OCI-LY7 (cell line): ENCODE measurements at regions not wholly inside any gene's neighbourhood (a gene's known extent, or its start where the extent isn't known, plus 50 kb on each side); places are given as distances from the start of the nearest gene placed in this dataset.

ENCODE experiments used
- BruUV-seq: library from RNA; stranded (reverse); fragments of 400-500 nt; replicated peaks from 2 replicates; lab custom pipeline; 2021; lab: Mats Ljungman, UMichigan
- CTCF ChIA-PET: fragments of 300-600 bp; sonication (Branson Sonifier 250); formaldehyde crosslinking; loops from one replicate; lab custom pipeline; 2022; ENCODE audit warnings: antibody characterized with exemption; ENCODE audit not compliant: unreplicated experiment; lab: Charles Lee
- POLR2A ChIA-PET: fragments of 300-600 bp; sonication (Branson Sonifier 250); formaldehyde crosslinking; loops from one replicate; lab custom pipeline; 2022; ENCODE audit warnings: antibody characterized with exemption; lab: Charles Lee
- DNase-seq: peaks from one replicate; pipeline ENCODE4 v3.0.0-alpha.2; 2015; ENCODE audit warnings: low spot score
- H2AFZ ChIP-seq: fragments of 200-600 bp; sonication (generic), shearing (Covaris generic); 2 replicates; pipeline ENCODE4 v1.6.1; 2014; ENCODE audit warnings: mild to moderate bottlenecking, antibody characterized with exemption, low read length, moderate library complexity
- H3K27ac ChIP-seq: fragments of 200-600 bp; sonication (generic); 2 replicates; pipeline ENCODE4 v1.5.1; 2014; ENCODE audit warnings: mixed run types, low read depth, mild to moderate bottlenecking, moderate library complexity, low read length, inconsistent platforms; ENCODE audit not compliant: poor library complexity, severe bottlenecking
- H3K36me3 ChIP-seq: fragments of 200-600 bp; sonication (generic); 2 replicates; pipeline ENCODE4 v1.6.1; 2014; ENCODE audit warnings: mild to moderate bottlenecking, antibody characterized with exemption, low read length, moderate library complexity, mixed read lengths; ENCODE audit not compliant: insufficient read depth
- H3K4me1 ChIP-seq: fragments of 200-600 bp; sonication (generic); 2 replicates; pipeline ENCODE4 v1.5.1; 2014; ENCODE audit warnings: mild to moderate bottlenecking, low read length; ENCODE audit not compliant: insufficient read depth, poor library complexity, severe bottlenecking
- H3K4me2 ChIP-seq: fragments of 200-600 bp; sonication (generic); 2 replicates; pipeline ENCODE4 v1.6.1; 2014; ENCODE audit warnings: mild to moderate bottlenecking, low read length
- H3K4me3 ChIP-seq: fragments of 200-600 bp; sonication (generic); 2 replicates; pipeline ENCODE4 v1.5.1; 2014; ENCODE audit warnings: mild to moderate bottlenecking, low read depth, low read length; ENCODE audit not compliant: poor library complexity, severe bottlenecking
- H3K79me2 ChIP-seq: fragments of 200-600 bp; sonication (generic); 2 replicates; pipeline ENCODE4 v1.6.1; 2016; ENCODE audit warnings: low read depth, mild to moderate bottlenecking, low read length, moderate library complexity, mixed read lengths; ENCODE audit not compliant: insufficient read depth
- H3K9me2 ChIP-seq: fragments of 200-600 bp; sonication (generic); 2 replicates; pipeline ENCODE4 v1.6.1; 2016; ENCODE audit warnings: mild to moderate bottlenecking, low read length, mixed read lengths; ENCODE audit not compliant: insufficient read depth
- H3K9me3 ChIP-seq: fragments of 200-600 bp; sonication (generic); 2 replicates; pipeline ENCODE4 v1.6.1; 2014; ENCODE audit warnings: mild to moderate bottlenecking, mixed run types, low read length, mixed read lengths
- H4K20me1 ChIP-seq: fragments of 200-600 bp; sonication (generic); 2 replicates; pipeline ENCODE4 v1.6.1; 2014; ENCODE audit warnings: mild to moderate bottlenecking, antibody characterized with exemption, low read length, moderate library complexity, mixed read lengths; ENCODE audit not compliant: insufficient read depth
- CTCF ChIP-seq: fragments of 200-600 bp; sonication (generic); conservative IDR thresholded peaks from 2 replicates; pipeline ENCODE4 v1.5.1; 2014; ENCODE audit warnings: mild to moderate bottlenecking, antibody characterized with exemption, low read length, moderate library complexity, mixed read lengths
- EZH2phosphoT487 ChIP-seq: fragments of 200-600 bp; sonication (generic); IDR thresholded peaks from 2 replicates; pipeline ENCODE4 v1.6.1; 2018; ENCODE audit warnings: low read depth, borderline replicate concordance, mild to moderate bottlenecking, mixed run types, antibody characterized with exemption, low read length, moderate library complexity, mixed read lengths
- intact Hi-C: fragments of 100-400 bp; cut with micrococcal nuclease; formaldehyde crosslinking; loops from one replicate; pipeline ENCODE4 v1.10.0; 2022; ENCODE audit not compliant: unreplicated experiment

DNA sequence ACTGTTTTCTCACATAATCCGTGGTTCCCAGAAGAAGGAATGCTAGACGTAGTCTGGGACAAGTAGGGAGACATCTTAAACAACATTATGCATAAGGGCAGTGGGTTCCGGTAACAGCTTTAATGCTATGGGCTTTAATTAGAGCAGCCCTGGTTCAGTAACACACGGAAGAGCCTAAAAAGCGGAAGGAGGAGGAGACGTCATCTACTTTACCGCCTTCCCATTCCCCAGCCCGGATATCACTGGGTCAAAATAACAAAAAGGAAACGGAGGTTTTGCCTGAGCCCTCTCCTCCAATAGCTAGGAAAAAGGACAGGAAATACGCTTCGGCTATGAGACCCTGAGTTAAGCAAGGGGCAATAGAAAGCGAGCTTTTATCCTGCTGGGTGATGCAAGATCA is 124.8 kb upstream of the KDM5D start:
- ChIA-PET POLR2A (no interaction called here), CTCF (no interaction called here)
- no peaks in the 10 kb centered on the region for H4K20me1 ChIP-seq
- DNase-seq = no peak
- TF ChIP-seq CTCF (no peak), EZH2phosphoT487 (no peak)
- H3K9me3 ChIP-seq = no peaks in the 10 kb centered on the region
- no peaks in the 10 kb centered on the region for H3K36me3 ChIP-seq
- H3K9me2 ChIP-seq = no peaks in the 10 kb centered on the region
- H2AFZ ChIP-seq = no peak overlapping the region
- no TSS peak for BruUV-seq
- H3K4me1 ChIP-seq = no peaks in the 10 kb centered on the region
- H3K4me2 ChIP-seq = no peak overlapping the region
- intact Hi-C loops = no loop called here
- no peak overlapping the region for H3K27ac ChIP-seq
- H3K79me2 ChIP-seq = no peaks in the 10 kb centered on the region
- no peak overlapping the region for H3K4me3 ChIP-seq

DNA sequence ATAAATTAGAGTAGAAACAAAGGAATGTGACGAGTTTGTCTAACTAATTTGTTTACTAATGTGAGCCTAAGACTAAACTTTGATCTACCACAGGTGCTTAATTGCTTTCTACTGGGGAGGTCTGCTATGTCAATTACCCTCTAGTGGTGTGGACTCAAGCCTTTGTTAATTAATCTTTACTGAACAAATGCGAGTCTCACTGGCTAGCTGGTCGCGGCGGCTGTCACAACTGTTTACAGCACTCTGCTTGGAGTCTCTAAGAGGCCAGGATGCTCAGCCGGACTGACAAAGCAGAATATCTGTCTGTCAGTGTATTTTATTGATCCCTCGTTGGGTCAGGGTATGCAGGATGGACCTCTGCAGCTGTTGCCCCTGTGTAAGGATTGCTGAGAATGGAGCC is 124.1 kb upstream of the KDM5D start:
- no peak overlapping the region for H3K4me3 ChIP-seq
- no TSS peak for BruUV-seq

More for the DNA sequence above, 124.1 kb upstream of the KDM5D start:
- no peaks in the 10 kb centered on the region for H3K4me1 ChIP-seq
- H4K20me1 ChIP-seq = no peaks in the 10 kb centered on the region
- no peak overlapping the region for H2AFZ ChIP-seq
- no peak overlapping the region for H3K4me2 ChIP-seq
- H3K9me2 ChIP-seq = no peaks in the 10 kb centered on the region
- H3K36me3 ChIP-seq = no peaks in the 10 kb centered on the region
- no peaks in the 10 kb centered on the region for H3K79me2 ChIP-seq
- ChIA-PET CTCF (no interaction called here), POLR2A (no interaction called here)
- no peak for TF ChIP-seq CTCF
- TF ChIP-seq EZH2phosphoT487 = no peak
- DNase-seq = no peak
- H3K27ac ChIP-seq = no peak overlapping the region
- H3K9me3 ChIP-seq = no peaks in the 10 kb centered on the region
- intact Hi-C loops = no loop called here
